ENCODE measurements at regions not wholly inside any gene's neighbourhood (a gene's known extent, or its start where the extent isn't known, plus 50 kb on each side); places are given as distances from the start of the nearest gene placed in this dataset.
"Not testable (repeated sequence)": the region's sequence is repeated elsewhere in the genome, so short reads cannot be mapped to it uniquely, and the experiment has no call there.

DNA sequence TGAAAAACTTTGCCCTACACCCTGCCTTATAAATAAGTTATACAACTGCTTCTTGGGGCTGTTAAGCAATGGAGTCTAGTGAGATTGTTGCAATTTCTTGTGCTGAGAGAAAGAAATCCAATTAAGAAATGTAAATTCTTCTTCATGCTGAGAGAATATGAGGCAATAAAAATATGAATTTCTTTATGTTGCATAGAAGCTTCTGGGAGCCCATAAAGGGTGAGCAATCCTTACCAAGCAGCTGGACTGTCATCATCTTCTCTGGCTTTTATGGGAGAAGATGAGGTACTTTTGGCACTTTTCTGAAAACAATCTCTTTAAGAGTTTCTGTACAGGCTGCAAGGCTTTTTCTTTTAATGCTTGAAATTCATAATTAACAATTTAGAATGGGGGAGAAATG is 204.3 kb downstream of the DMRTA1 start:
- Histone ChIP-seq H3K36me3 (ENCODE audit: control insufficient read depth, insufficient read depth, low read length) (no peaks in the 10 kb centered on the region), H3K4me1 (ENCODE audit: control insufficient read depth, insufficient read depth, low read length) (no peaks in the 10 kb centered on the region), H3K9ac (ENCODE audit: low read depth, low read length) (no peak overlapping the region), H3K4me3 (ENCODE audit: low read depth, low read length) (no peak overlapping the region), H3K9me3 (ENCODE audit: control insufficient read depth, insufficient read depth, low read length) (no peaks in the 10 kb centered on the region), H3K27me3 (ENCODE audit: control insufficient read depth, insufficient read depth, low read length) (no peaks in the 10 kb centered on the region)

DNA sequence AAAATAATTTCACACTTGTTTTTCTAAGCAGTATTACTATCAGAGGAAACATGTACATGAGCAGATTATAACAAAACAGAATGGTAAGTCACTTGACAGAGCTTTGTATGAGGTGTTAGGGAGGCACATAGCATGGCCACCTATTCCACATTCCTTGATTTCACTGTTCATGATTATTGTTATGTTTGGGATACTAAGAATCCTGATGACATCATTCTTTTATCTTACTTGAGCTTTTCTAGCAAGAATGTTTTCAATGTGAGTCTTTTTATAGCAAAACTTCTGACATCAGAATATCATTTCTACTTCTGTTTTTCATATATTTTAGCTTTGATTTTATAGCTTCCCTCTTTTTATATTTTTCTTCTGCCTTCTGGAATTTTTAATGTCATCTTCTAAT is 208.2 kb downstream of the DMRTA1 start:
- H3K9ac ChIP-seq (ENCODE audit: low read depth, low read length), result no peak overlapping the region
- no peaks in the 10 kb centered on the region for H3K9me3 ChIP-seq (ENCODE audit: control insufficient read depth, insufficient read depth, low read length)
- H3K4me1 ChIP-seq (ENCODE audit: control insufficient read depth, insufficient read depth, low read length), result peaks cover 3% of the 10 kb centered on the region
- no peaks in the 10 kb centered on the region for H3K27me3 ChIP-seq (ENCODE audit: control insufficient read depth, insufficient read depth, low read length)
- H3K4me3 ChIP-seq (ENCODE audit: low read depth, low read length), result no peak overlapping the region
- H3K36me3 ChIP-seq (ENCODE audit: control insufficient read depth, insufficient read depth, low read length), result no peaks in the 10 kb centered on the region

- H3K9me3 ChIP-seq (ENCODE audit: control insufficient read depth, insufficient read depth, low read length), result no peaks in the 10 kb centered on the region
- no peak overlapping the region for H3K9ac ChIP-seq (ENCODE audit: low read depth, low read length)
- H3K4me3 ChIP-seq (ENCODE audit: low read depth, low read length), result no peak overlapping the region
- H3K36me3 ChIP-seq (ENCODE audit: control insufficient read depth, insufficient read depth, low read length), result no peaks in the 10 kb centered on the region
- H3K27me3 ChIP-seq (ENCODE audit: control insufficient read depth, insufficient read depth, low read length), result no peaks in the 10 kb centered on the region
- H3K4me1 ChIP-seq (ENCODE audit: control insufficient read depth, insufficient read depth, low read length), result peaks cover 3% of the 10 kb centered on the region
These were observed 211.1 kb downstream of the DMRTA1 start for GRCh38 chr9:22657713-22658112.

DNA sequence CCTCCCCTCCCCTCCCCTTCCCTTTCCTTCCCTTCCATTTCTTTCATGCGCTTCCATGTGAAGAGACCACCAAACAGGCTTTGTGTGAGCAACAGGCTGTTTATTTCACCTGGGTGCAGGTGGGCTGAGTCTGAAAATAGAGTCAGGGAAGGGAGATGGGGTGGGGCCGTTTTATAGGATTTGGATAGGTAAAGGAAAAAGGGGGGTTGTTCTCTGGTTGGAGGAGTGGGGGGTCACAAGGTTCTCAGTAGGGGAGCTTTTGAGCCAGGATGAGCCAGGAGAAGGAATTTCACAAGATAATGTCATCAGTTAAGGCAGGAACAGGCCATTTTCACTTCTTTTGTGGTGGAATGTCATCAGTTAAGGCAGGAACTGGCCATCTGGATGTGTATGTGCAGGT is 211.9 kb downstream of the DMRTA1 start:
- not testable (repeated sequence) for H3K27me3 ChIP-seq (ENCODE audit: control insufficient read depth, insufficient read depth, low read length); H3K4me1 ChIP-seq (ENCODE audit: control insufficient read depth, insufficient read depth, low read length); H3K36me3 ChIP-seq (ENCODE audit: control insufficient read depth, insufficient read depth, low read length); H3K9me3 ChIP-seq (ENCODE audit: control insufficient read depth, insufficient read depth, low read length); H3K4me3 ChIP-seq (ENCODE audit: low read depth, low read length); H3K9ac ChIP-seq (ENCODE audit: low read depth, low read length)

- Histone ChIP-seq H3K27me3 (ENCODE audit: control insufficient read depth, insufficient read depth, low read length) (no peaks in the 10 kb centered on the region), H3K9me3 (ENCODE audit: control insufficient read depth, insufficient read depth, low read length) (no peaks in the 10 kb centered on the region), H3K9ac (ENCODE audit: low read depth, low read length) (no peak overlapping the region), H3K36me3 (ENCODE audit: control insufficient read depth, insufficient read depth, low read length) (no peaks in the 10 kb centered on the region), H3K4me3 (ENCODE audit: low read depth, low read length) (no peak overlapping the region), H3K4me1 (ENCODE audit: control insufficient read depth, insufficient read depth, low read length) (peaks cover 2% of the 10 kb centered on the region)
These were observed 235.9 kb downstream of the DMRTA1 start for GRCh38 chr9:22682536-22682935.

DNA sequence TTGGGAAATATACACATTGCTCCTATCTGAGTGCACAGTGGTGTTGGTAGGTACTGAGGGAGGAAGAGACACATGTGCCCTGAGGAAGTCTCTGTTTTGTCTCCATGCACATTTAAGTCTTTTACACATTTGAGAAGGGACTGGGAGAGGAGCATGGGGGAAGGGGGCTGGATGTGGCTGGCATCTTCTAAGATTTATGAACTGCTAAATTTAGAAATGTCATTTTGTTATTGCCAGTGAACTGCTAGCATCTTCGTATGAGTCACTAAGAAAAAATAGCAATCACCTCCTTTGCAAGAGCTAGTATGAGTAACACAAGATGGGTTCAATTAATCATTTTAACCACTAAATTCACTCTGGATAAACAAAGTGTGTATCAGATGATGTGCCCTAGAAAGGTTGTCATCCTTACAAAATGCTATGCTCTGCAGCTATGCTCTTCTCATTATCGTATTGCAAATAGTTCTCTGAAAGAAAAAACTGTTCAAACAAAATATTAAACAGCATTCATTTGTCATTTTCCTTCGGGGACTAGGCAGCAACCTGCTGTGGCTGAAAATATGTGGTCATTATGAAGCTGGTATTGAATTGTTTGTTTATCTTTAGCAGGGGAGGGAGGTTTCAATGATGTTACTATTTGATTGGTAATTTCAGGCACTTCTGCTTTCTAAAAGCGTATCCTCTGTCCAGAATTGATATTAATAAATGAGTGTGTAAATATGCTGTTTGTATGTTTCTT is 236.5 kb downstream of the DMRTA1 start:
- Histone ChIP-seq H3K9me3 (ENCODE audit: control insufficient read depth, insufficient read depth, low read length) (no peaks in the 10 kb centered on the region), H3K9ac (ENCODE audit: low read depth, low read length) (no peak overlapping the region), H3K36me3 (ENCODE audit: control insufficient read depth, insufficient read depth, low read length) (no peaks in the 10 kb centered on the region), H3K27me3 (ENCODE audit: control insufficient read depth, insufficient read depth, low read length) (no peaks in the 10 kb centered on the region), H3K4me1 (ENCODE audit: control insufficient read depth, insufficient read depth, low read length) (peaks cover 2% of the 10 kb centered on the region), H3K4me3 (ENCODE audit: low read depth, low read length) (no peak overlapping the region)

GRCh38 chr9:22683700-22684075 is 237.1 kb downstream of the DMRTA1 start:
- Histone ChIP-seq H3K4me1 (ENCODE audit: control insufficient read depth, insufficient read depth, low read length) (peaks cover 2% of the 10 kb centered on the region), H3K4me3 (ENCODE audit: low read depth, low read length) (no peak overlapping the region), H3K9ac (ENCODE audit: low read depth, low read length) (no peak overlapping the region), H3K9me3 (ENCODE audit: control insufficient read depth, insufficient read depth, low read length) (no peaks in the 10 kb centered on the region), H3K36me3 (ENCODE audit: control insufficient read depth, insufficient read depth, low read length) (no peaks in the 10 kb centered on the region), H3K27me3 (ENCODE audit: control insufficient read depth, insufficient read depth, low read length) (no peaks in the 10 kb centered on the region)

DNA sequence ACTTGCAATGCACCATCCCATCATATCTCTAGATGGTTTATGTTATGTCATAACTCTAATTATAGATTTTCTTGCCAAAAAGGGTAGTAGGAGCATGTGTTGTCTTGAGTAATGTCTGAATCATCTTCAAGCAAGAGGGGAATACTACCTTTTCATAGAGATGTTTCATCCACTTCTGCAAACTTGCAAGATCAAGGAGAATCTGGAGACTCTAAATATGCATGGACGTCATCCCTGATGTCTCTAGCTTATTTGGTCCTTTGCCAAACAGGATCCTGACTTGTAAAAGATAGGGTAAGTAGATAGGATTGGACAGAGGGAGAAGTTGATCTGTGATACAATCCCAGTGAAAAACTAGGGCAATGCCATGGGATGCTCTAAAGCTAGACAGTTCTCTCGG is 246.5 kb downstream of the DMRTA1 start:
- H3K27me3 ChIP-seq (ENCODE audit: control insufficient read depth, insufficient read depth, low read length), result no peaks in the 10 kb centered on the region

GRCh38 chr9:22700171-22700570 is 253.5 kb downstream of the DMRTA1 start:
- H3K9ac ChIP-seq (ENCODE audit: low read depth, low read length), result no peak overlapping the region
- no peaks in the 10 kb centered on the region for H3K27me3 ChIP-seq (ENCODE audit: control insufficient read depth, insufficient read depth, low read length)
- H3K9me3 ChIP-seq (ENCODE audit: control insufficient read depth, insufficient read depth, low read length), result no peaks in the 10 kb centered on the region
- H3K4me1 ChIP-seq (ENCODE audit: control insufficient read depth, insufficient read depth, low read length), result no peaks in the 10 kb centered on the region
- H3K4me3 ChIP-seq (ENCODE audit: low read depth, low read length), result no peak overlapping the region
- no peaks in the 10 kb centered on the region for H3K36me3 ChIP-seq (ENCODE audit: control insufficient read depth, insufficient read depth, low read length)

More for the DNA sequence above, 246.5 kb downstream of the DMRTA1 start:
- no peaks in the 10 kb centered on the region for H3K36me3 ChIP-seq (ENCODE audit: control insufficient read depth, insufficient read depth, low read length)
- H3K9me3 ChIP-seq (ENCODE audit: control insufficient read depth, insufficient read depth, low read length), result no peaks in the 10 kb centered on the region
- no peaks in the 10 kb centered on the region for H3K4me1 ChIP-seq (ENCODE audit: control insufficient read depth, insufficient read depth, low read length)
- H3K4me3 ChIP-seq (ENCODE audit: low read depth, low read length), result no peak overlapping the region
- H3K9ac ChIP-seq (ENCODE audit: low read depth, low read length), result no peak overlapping the region

GRCh38 chr9:22718653-22719052 is 272.0 kb downstream of the DMRTA1 start:
- H3K36me3 ChIP-seq (ENCODE audit: control insufficient read depth, insufficient read depth, low read length), result no peaks in the 10 kb centered on the region
- H3K4me1 ChIP-seq (ENCODE audit: control insufficient read depth, insufficient read depth, low read length), result no peaks in the 10 kb centered on the region
- no peak overlapping the region for H3K9ac ChIP-seq (ENCODE audit: low read depth, low read length)
- H3K4me3 ChIP-seq (ENCODE audit: low read depth, low read length), result no peak overlapping the region
- H3K27me3 ChIP-seq (ENCODE audit: control insufficient read depth, insufficient read depth, low read length), result no peaks in the 10 kb centered on the region
- no peaks in the 10 kb centered on the region for H3K9me3 ChIP-seq (ENCODE audit: control insufficient read depth, insufficient read depth, low read length)

DNA sequence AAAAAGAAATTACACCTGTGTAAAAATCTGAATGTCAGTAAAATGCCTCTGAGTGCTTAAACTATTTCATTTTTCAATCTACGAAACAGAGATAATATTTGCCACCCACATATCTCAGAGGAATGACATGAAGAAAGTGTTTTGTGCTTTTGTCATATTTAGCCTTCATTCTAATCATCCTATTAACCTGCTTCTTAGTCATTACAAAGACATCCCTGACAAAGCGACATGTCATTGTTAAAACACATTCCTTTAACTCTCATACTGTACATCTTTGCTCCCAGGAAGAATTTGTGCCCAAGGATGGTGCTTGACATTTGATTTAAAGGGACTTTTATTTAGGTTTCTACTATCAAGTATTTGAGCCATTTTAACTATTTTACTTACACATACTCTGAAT is 275.9 kb downstream of the DMRTA1 start:
- Histone ChIP-seq H3K36me3 (ENCODE audit: control insufficient read depth, insufficient read depth, low read length) (no peaks in the 10 kb centered on the region), H3K9me3 (ENCODE audit: control insufficient read depth, insufficient read depth, low read length) (no peaks in the 10 kb centered on the region), H3K4me1 (ENCODE audit: control insufficient read depth, insufficient read depth, low read length) (no peaks in the 10 kb centered on the region), H3K9ac (ENCODE audit: low read depth, low read length) (no peak overlapping the region), H3K4me3 (ENCODE audit: low read depth, low read length) (no peak overlapping the region), H3K27me3 (ENCODE audit: control insufficient read depth, insufficient read depth, low read length) (no peaks in the 10 kb centered on the region)

DNA sequence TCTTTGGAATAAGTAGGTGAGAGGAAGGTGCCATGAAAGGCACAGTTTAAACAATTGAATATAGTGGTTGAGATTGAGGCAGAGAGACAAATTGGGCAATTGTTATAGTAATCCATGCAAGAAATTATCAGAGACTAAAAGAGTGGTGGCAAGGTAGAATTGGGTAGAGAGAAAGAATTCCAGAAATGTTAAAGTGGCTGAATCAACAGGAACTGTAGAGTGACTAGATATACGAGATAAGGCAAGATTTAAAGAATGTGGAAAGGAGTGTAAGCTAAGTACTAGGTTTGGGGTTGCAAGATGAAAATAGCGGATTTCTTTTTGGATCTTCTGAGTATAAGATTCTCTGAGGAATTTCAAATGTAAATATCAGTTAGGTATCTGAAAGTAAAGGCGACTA is 285.2 kb downstream of the DMRTA1 start:
- Histone ChIP-seq H3K9me3 (ENCODE audit: control insufficient read depth, insufficient read depth, low read length) (no peaks in the 10 kb centered on the region), H3K4me3 (ENCODE audit: low read depth, low read length) (no peak overlapping the region), H3K4me1 (ENCODE audit: control insufficient read depth, insufficient read depth, low read length) (no peaks in the 10 kb centered on the region), H3K9ac (ENCODE audit: low read depth, low read length) (no peak overlapping the region), H3K36me3 (ENCODE audit: control insufficient read depth, insufficient read depth, low read length) (no peaks in the 10 kb centered on the region), H3K27me3 (ENCODE audit: control insufficient read depth, insufficient read depth, low read length) (no peaks in the 10 kb centered on the region)
